ENCODE measurements at regions not wholly inside any gene's neighbourhood (a gene's known extent, or its start where the extent isn't known, plus 50 kb on each side); places are given as distances from the start of the nearest gene placed in this dataset.

GRCh38 chr17:77321649-77322513 lies 181.1 kb downstream of the SEC14L1 start:
- no peak for DNase-seq (ENCODE audit: low spot score)

GRCh38 chr17:77322514-77323412 lies 182.0 kb downstream of the SEC14L1 start:
- DNase-seq (ENCODE audit: low spot score): peak; percentile 64

GRCh38 chr17:77323413-77324171 lies 182.8 kb downstream of the SEC14L1 start:
- no peak for DNase-seq (ENCODE audit: low spot score)

- DNase-seq (ENCODE audit: low spot score): no peak
Measured at GRCh38 chr17:77324227-77324626, 183.5 kb downstream of the SEC14L1 start.

- no peak for DNase-seq (ENCODE audit: low spot score)
Measured at GRCh38 chr17:77325577-77326075, 184.9 kb downstream of the SEC14L1 start.

GRCh38 chr17:77326076-77326591 lies 185.4 kb downstream of the SEC14L1 start:
- DNase-seq (ENCODE audit: low spot score): no peak

GRCh38 chr17:77326636-77327035 lies 185.9 kb downstream of the SEC14L1 start:
- no peak for DNase-seq (ENCODE audit: low spot score)

GRCh38 chr17:77327181-77327565 lies 186.4 kb downstream of the SEC14L1 start:
- no peak for DNase-seq (ENCODE audit: low spot score)

- no peak for DNase-seq (ENCODE audit: low spot score)
Measured at GRCh38 chr17:77327566-77328464, 187.0 kb downstream of the SEC14L1 start.

GRCh38 chr17:77328823-77329740 lies 188.3 kb downstream of the SEC14L1 start:
- DNase-seq (ENCODE audit: low spot score): no peak

GRCh38 chr17:77329741-77330531 lies 189.2 kb downstream of the SEC14L1 start:
- DNase-seq (ENCODE audit: low spot score): no peak

GRCh38 chr17:77330602-77331081 lies 189.9 kb downstream of the SEC14L1 start:
- no peak for DNase-seq (ENCODE audit: low spot score)

GRCh38 chr17:77331301-77331864 lies 190.6 kb downstream of the SEC14L1 start:
- DNase-seq (ENCODE audit: low spot score): peak; percentile 92

GRCh38 chr17:77332034-77332971 lies 191.5 kb downstream of the SEC14L1 start:
- no peak for DNase-seq (ENCODE audit: low spot score)

GRCh38 chr17:77332981-77333685 lies 192.4 kb downstream of the SEC14L1 start:
- no peak for DNase-seq (ENCODE audit: low spot score)

GRCh38 chr17:77337150-77337549 lies 196.4 kb downstream of the SEC14L1 start:
- no peak for DNase-seq (ENCODE audit: low spot score)

Measured in HuH-7 (cell line).